ENCODE measurements at regions not wholly inside any gene's neighbourhood (a gene's known extent, or its start where the extent isn't known, plus 50 kb on each side); places are given as distances from the start of the nearest gene placed in this dataset.

GRCh38 chr3:28081533-28081947 is 159.9 kb upstream of the CMC1 start:
- no peak overlapping the region for H3K27ac Mint-ChIP-seq
- H3K4me3 Mint-ChIP-seq, result no peak overlapping the region
- no peak for TF ChIP-seq CTCF (IDR thresholded peaks at IDR 0.05; ENCODE audit: unreplicated experiment)
- H3K36me3 Mint-ChIP-seq, result no peaks in the 10 kb centered on the region
- no peaks in the 10 kb centered on the region for H3K4me1 Mint-ChIP-seq
- no peaks in the 10 kb centered on the region for H3K27me3 Mint-ChIP-seq (ENCODE audit: low read depth)
- no peak for DNase-seq (ENCODE audit: low spot score in 2 of 2, unreplicated experiment in 2 of 2)
- H3K9me3 Mint-ChIP-seq, result no peaks in the 10 kb centered on the region

- no peak overlapping the region for H3K4me3 Mint-ChIP-seq
- H3K27ac Mint-ChIP-seq, result no peak overlapping the region
- no peaks in the 10 kb centered on the region for H3K36me3 Mint-ChIP-seq
- H3K9me3 Mint-ChIP-seq, result peaks cover 8% of the 10 kb centered on the region
- no peak for TF ChIP-seq CTCF (IDR thresholded peaks at IDR 0.05; ENCODE audit: unreplicated experiment)
- no peaks in the 10 kb centered on the region for H3K4me1 Mint-ChIP-seq
- no peaks in the 10 kb centered on the region for H3K27me3 Mint-ChIP-seq (ENCODE audit: low read depth)
- DNase-seq (ENCODE audit: low spot score in 2 of 2, unreplicated experiment in 2 of 2), result no peak
These were observed 153.8 kb upstream of the CMC1 start for GRCh38 chr3:28087591-28087990.

- no peaks in the 10 kb centered on the region for H3K27me3 Mint-ChIP-seq (ENCODE audit: low read depth)
- peaks cover 22% of the 10 kb centered on the region for H3K9me3 Mint-ChIP-seq
- DNase-seq (ENCODE audit: low spot score in 2 of 2, unreplicated experiment in 2 of 2), result no peak
- no peak for TF ChIP-seq CTCF (IDR thresholded peaks at IDR 0.05; ENCODE audit: unreplicated experiment)
- no peaks in the 10 kb centered on the region for H3K4me1 Mint-ChIP-seq
- H3K36me3 Mint-ChIP-seq, result peaks cover 1% of the 10 kb centered on the region
- H3K4me3 Mint-ChIP-seq, result no peak overlapping the region
- H3K27ac Mint-ChIP-seq, result no peak overlapping the region
These were observed 152.4 kb upstream of the CMC1 start for GRCh38 chr3:28088811-28089526.

GRCh38 chr3:28089527-28089897 is 151.9 kb upstream of the CMC1 start:
- no peak overlapping the region for H3K27ac Mint-ChIP-seq
- no peaks in the 10 kb centered on the region for H3K4me1 Mint-ChIP-seq
- peaks cover 27% of the 10 kb centered on the region for H3K9me3 Mint-ChIP-seq
- TF ChIP-seq CTCF (IDR thresholded peaks at IDR 0.05; ENCODE audit: unreplicated experiment), result no peak
- H3K27me3 Mint-ChIP-seq (ENCODE audit: low read depth), result no peaks in the 10 kb centered on the region
- peaks cover 1% of the 10 kb centered on the region for H3K36me3 Mint-ChIP-seq
- H3K4me3 Mint-ChIP-seq, result no peak overlapping the region
- no peak for DNase-seq (ENCODE audit: low spot score in 2 of 2, unreplicated experiment in 2 of 2)

- DNase-seq (ENCODE audit: low spot score in 2 of 2, unreplicated experiment in 2 of 2), result no peak
- H3K4me3 Mint-ChIP-seq, result no peak overlapping the region
- no peak overlapping the region for H3K27ac Mint-ChIP-seq
- H3K27me3 Mint-ChIP-seq (ENCODE audit: low read depth), result peaks cover 4% of the 10 kb centered on the region
- TF ChIP-seq CTCF (IDR thresholded peaks at IDR 0.05; ENCODE audit: unreplicated experiment), result no peak
- peaks cover 39% of the 10 kb centered on the region for H3K9me3 Mint-ChIP-seq
- H3K36me3 Mint-ChIP-seq, result no peaks in the 10 kb centered on the region
- no peaks in the 10 kb centered on the region for H3K4me1 Mint-ChIP-seq
These were observed 142.1 kb upstream of the CMC1 start for GRCh38 chr3:28099296-28099695.

- no peaks in the 10 kb centered on the region for H3K36me3 Mint-ChIP-seq
- H3K9me3 Mint-ChIP-seq, result peaks cover 34% of the 10 kb centered on the region
- H3K4me3 Mint-ChIP-seq, result no peak overlapping the region
- TF ChIP-seq CTCF (IDR thresholded peaks at IDR 0.05; ENCODE audit: unreplicated experiment), result no peak
- no peak overlapping the region for H3K27ac Mint-ChIP-seq
- H3K4me1 Mint-ChIP-seq, result no peaks in the 10 kb centered on the region
- H3K27me3 Mint-ChIP-seq (ENCODE audit: low read depth), result peaks cover 4% of the 10 kb centered on the region
- DNase-seq (ENCODE audit: low spot score in 2 of 2, unreplicated experiment in 2 of 2), result no peak
These were observed 139.7 kb upstream of the CMC1 start for GRCh38 chr3:28101705-28102104.

Data from mesothelial cell of epicardium (in vitro differentiated cells).